ENCODE measurements at regions not wholly inside any gene's neighbourhood (a gene's known extent, or its start where the extent isn't known, plus 50 kb on each side); places are given as distances from the start of the nearest gene placed in this dataset.
"Not testable (repeated sequence)": the region's sequence is repeated elsewhere in the genome, so short reads cannot be mapped to it uniquely, and the experiment has no call there.

- no peak for DNase-seq
Measured at GRCh38 chr17:82998637-82999036, 80.8 kb upstream of the METRNL start.

- DNase-seq: no peak
Measured at GRCh38 chr17:83000738-83001137, 78.7 kb upstream of the METRNL start.

GRCh38 chr17:83002118-83002805 is 77.1 kb upstream of the METRNL start:
- DNase-seq: no peak

GRCh38 chr17:83004791-83005380 is 74.5 kb upstream of the METRNL start:
- no peak for DNase-seq

GRCh38 chr17:83005639-83006038 is 73.8 kb upstream of the METRNL start:
- DNase-seq: no peak

GRCh38 chr17:83006515-83007455 is 72.6 kb upstream of the METRNL start:
- peak; percentile 11 for DNase-seq

GRCh38 chr17:83007504-83008185 is 71.8 kb upstream of the METRNL start:
- peak; percentile 69 for DNase-seq

GRCh38 chr17:83008186-83008510 is 71.3 kb upstream of the METRNL start:
- DNase-seq: peak; percentile 23

- no peak for DNase-seq
Measured at GRCh38 chr17:83008526-83008925, 70.9 kb upstream of the METRNL start.

GRCh38 chr17:83009414-83010205 is 69.8 kb upstream of the METRNL start:
- DNase-seq: no peak

- peak; percentile 23 for DNase-seq
Measured at GRCh38 chr17:83010206-83011200, 68.9 kb upstream of the METRNL start.

GRCh38 chr17:83011676-83012075 is 67.7 kb upstream of the METRNL start:
- not testable (repeated sequence) for DNase-seq

- no peak for DNase-seq
Measured at GRCh38 chr17:83012200-83012785, 67.1 kb upstream of the METRNL start.

GRCh38 chr17:83012868-83013778 is 66.3 kb upstream of the METRNL start:
- no peak for DNase-seq

GRCh38 chr17:83013779-83014117 is 65.7 kb upstream of the METRNL start:
- no peak for DNase-seq

- DNase-seq: no peak
Measured at GRCh38 chr17:83014297-83014696, 65.1 kb upstream of the METRNL start.

GRCh38 chr17:83014940-83015910 is 64.2 kb upstream of the METRNL start:
- no peak for DNase-seq

GRCh38 chr17:83018658-83019193 is 60.7 kb upstream of the METRNL start:
- no peak for DNase-seq
